ENCODE measurements at regions not wholly inside any gene's neighbourhood (a gene's known extent, or its start where the extent isn't known, plus 50 kb on each side); places are given as distances from the start of the nearest gene placed in this dataset.
A peak's percentile ranks its signal among the peaks of the same experiment; 100 is the strongest.
"Not testable (repeated sequence)": the region's sequence is repeated elsewhere in the genome, so short reads cannot be mapped to it uniquely, and the experiment has no call there.

- DNase-seq (ENCODE audit: low spot score) = peak; percentile 58
- peak; percentile 83 for FAIRE-seq
Observed at GRCh38 chr10:16116404-16117304, 256.3 kb upstream of the MINDY3 start.

- DNase-seq (ENCODE audit: low spot score) (no peak), FAIRE-seq (no peak)
Observed at GRCh38 chr10:16117305-16117695, 257.0 kb upstream of the MINDY3 start.

GRCh38 chr10:16119445-16119844, 259.1 kb upstream of the MINDY3 start:
- no peak for DNase-seq (ENCODE audit: low spot score)
- no peak for FAIRE-seq

GRCh38 chr10:16120563-16120962, 260.3 kb upstream of the MINDY3 start:
- FAIRE-seq (no peak), DNase-seq (ENCODE audit: low spot score) (no peak)

GRCh38 chr10:16141499-16141898, 281.2 kb upstream of the MINDY3 start:
- DNase-seq (ENCODE audit: low spot score) = no peak
- FAIRE-seq = no peak

GRCh38 chr10:16146993-16147392, 286.7 kb upstream of the MINDY3 start:
- FAIRE-seq (no peak), DNase-seq (ENCODE audit: low spot score) (no peak)

GRCh38 chr10:16155834-16156233, 281.0 kb upstream of the PTER start:
- no peak for DNase-seq (ENCODE audit: low spot score)
- FAIRE-seq = no peak

GRCh38 chr10:16156681-16157080, 280.1 kb upstream of the PTER start:
- FAIRE-seq (no peak), DNase-seq (ENCODE audit: low spot score) (no peak)

- FAIRE-seq = not testable (repeated sequence)
Observed at GRCh38 chr10:16165067-16165466, 271.7 kb upstream of the PTER start.

GRCh38 chr10:16182144-16182543, 254.7 kb upstream of the PTER start:
- DNase-seq (ENCODE audit: low spot score) = no peak
- FAIRE-seq = no peak

More at GRCh38 chr10:16165067-16165466, 271.7 kb upstream of the PTER start:
- DNase-seq (ENCODE audit: low spot score) = not testable (repeated sequence)

GRCh38 chr10:16182688-16183087, 254.1 kb upstream of the PTER start:
- no peak for FAIRE-seq
- no peak for DNase-seq (ENCODE audit: low spot score)

- DNase-seq (ENCODE audit: low spot score) (peak; percentile 21), FAIRE-seq (peak; percentile 85)
Observed at GRCh38 chr10:16184096-16184597, 252.7 kb upstream of the PTER start.

- DNase-seq (ENCODE audit: low spot score) (peak; percentile 15), FAIRE-seq (no peak)
Observed at GRCh38 chr10:16184906-16185305, 251.9 kb upstream of the PTER start.

GRCh38 chr10:16186564-16186963, 250.2 kb upstream of the PTER start:
- FAIRE-seq (no peak), DNase-seq (ENCODE audit: low spot score) (no peak)

GRCh38 chr10:16187161-16187560, 249.6 kb upstream of the PTER start:
- DNase-seq (ENCODE audit: low spot score) (no peak), FAIRE-seq (no peak)

GRCh38 chr10:16192337-16192736, 244.5 kb upstream of the PTER start:
- DNase-seq (ENCODE audit: low spot score) = no peak
- FAIRE-seq = no peak

- no peak for FAIRE-seq
- no peak for DNase-seq (ENCODE audit: low spot score)
Observed at GRCh38 chr10:16193241-16193640, 243.6 kb upstream of the PTER start.

GRCh38 chr10:16195178-16195769, 241.5 kb upstream of the PTER start:
- no peak for FAIRE-seq
- DNase-seq (ENCODE audit: low spot score) = peak; percentile 27

GRCh38 chr10:16195894-16196293, 240.9 kb upstream of the PTER start:
- FAIRE-seq (no peak), DNase-seq (ENCODE audit: low spot score) (no peak)

- DNase-seq (ENCODE audit: low spot score) (no peak), FAIRE-seq (no peak)
Observed at GRCh38 chr10:16199216-16199615, 237.6 kb upstream of the PTER start.

- DNase-seq (ENCODE audit: low spot score); FAIRE-seq: not testable (repeated sequence)
Observed at GRCh38 chr10:16223618-16224017, 213.2 kb upstream of the PTER start.

- no peak for DNase-seq (ENCODE audit: low spot score)
- no peak for FAIRE-seq
Observed at GRCh38 chr10:16227674-16228073, 209.1 kb upstream of the PTER start.

- no peak for FAIRE-seq
- DNase-seq (ENCODE audit: low spot score) = no peak
Observed at GRCh38 chr10:16231176-16231575, 205.6 kb upstream of the PTER start.
